Stimulated activated naive CD8-positive, alpha-beta T cell treated with anti-CD3 and anti-CD28 coated beads, Interleukin-15, amount 100 ng/mL, for 72 hours (primary cell): ENCODE measurements at regions not wholly inside any gene's neighbourhood (a gene's known extent, or its start where the extent isn't known, plus 50 kb on each side); places are given as distances from the start of the nearest gene placed in this dataset.

ENCODE experiments used
- ATAC-seq: fragments of 150-1000 bp; cut with Tn5 transposase; 2 replicates; pipeline ENCODE4 v1.10.0; 2021; ENCODE audit warnings: mild to moderate bottlenecking, moderate library complexity
- DNase-seq, 2 donors: peaks; one replicate each; pipeline ENCODE4 v3.0.0; 2021 to 2022
- H3K27ac Mint-ChIP-seq, 2 donors: one replicate each; pipeline ENCODE4 v1.8.0; 2022; ENCODE audit warnings: mild to moderate bottlenecking in 2 of 2, mixed read lengths in 2 of 2, moderate library complexity in 2 of 2
- H3K27me3 Mint-ChIP-seq: one replicate; pipeline ENCODE4 v1.8.0; 2022; ENCODE audit warnings: mixed read lengths
- H3K4me1 Mint-ChIP-seq: one replicate; pipeline ENCODE4 v1.8.0; 2022; ENCODE audit warnings: mild to moderate bottlenecking, mixed read lengths
- H3K4me3 Mint-ChIP-seq, 2 donors: one replicate each; pipeline ENCODE4 v1.8.0; 2022; ENCODE audit warnings: mild to moderate bottlenecking in 2 of 2, mixed read lengths in 2 of 2, moderate library complexity in 1 of 2
- H3K9me3 Mint-ChIP-seq, 2 donors: one replicate each; pipeline ENCODE4 v1.8.0; 2022; ENCODE audit warnings: mixed read lengths in 2 of 2

- H3K4me1 Mint-ChIP-seq = peaks cover 76% of the 10 kb centered on the region
- H3K27ac Mint-ChIP-seq = peak overlapping the region; percentile 39 to 91
- no peak for DNase-seq
- ATAC-seq = no peak
- no peaks in the 10 kb centered on the region for H3K27me3 Mint-ChIP-seq
- no peaks in the 10 kb centered on the region for H3K9me3 Mint-ChIP-seq
- H3K4me3 Mint-ChIP-seq = peak overlapping the region in 1 of 2 donors; percentile 91
These were observed 475.1 kb downstream of the FOXO1 start for GRCh38 chr13:40191186-40191980.

GRCh38 chr13:40192452-40192851, 474.0 kb downstream of the FOXO1 start:
- Mint-ChIP-seq H3K4me3 (no peak overlapping the region), H3K4me1 (peaks cover 65% of the 10 kb centered on the region), H3K27me3 (no peaks in the 10 kb centered on the region), H3K27ac (no peak overlapping the region), H3K9me3 (no peaks in the 10 kb centered on the region)
- DNase-seq (no peak), ATAC-seq (no peak)

- DNase-seq = no peak
- H3K27me3 Mint-ChIP-seq = no peaks in the 10 kb centered on the region
- no peak overlapping the region for H3K4me3 Mint-ChIP-seq
- peaks cover 61% of the 10 kb centered on the region for H3K4me1 Mint-ChIP-seq
- no peaks in the 10 kb centered on the region for H3K9me3 Mint-ChIP-seq
- no peak for ATAC-seq
- H3K27ac Mint-ChIP-seq = no peak overlapping the region
These were observed 473.6 kb downstream of the FOXO1 start for GRCh38 chr13:40192858-40193257.

- ATAC-seq = no peak
- Mint-ChIP-seq H3K27ac (no peak overlapping the region), H3K27me3 (no peaks in the 10 kb centered on the region)
These were observed 472.9 kb downstream of the FOXO1 start for GRCh38 chr13:40193286-40194223.

GRCh38 chr13:40194224-40194806, 472.1 kb downstream of the FOXO1 start:
- Mint-ChIP-seq H3K27me3 (no peaks in the 10 kb centered on the region), H3K9me3 (peaks cover 0 to 6% of the 10 kb centered on the region in 2 donors), H3K4me3 (no peak overlapping the region), H3K4me1 (peaks cover 46% of the 10 kb centered on the region), H3K27ac (no peak overlapping the region)
- ATAC-seq (no peak), DNase-seq (no peak)

More at GRCh38 chr13:40193286-40194223, 472.9 kb downstream of the FOXO1 start:
- Mint-ChIP-seq H3K4me1 (peaks cover 54% of the 10 kb centered on the region), H3K4me3 (no peak overlapping the region), H3K9me3 (no peaks in the 10 kb centered on the region)
- no peak for DNase-seq

- ATAC-seq (no peak), DNase-seq (no peak)
- no peak overlapping the region for H3K4me3 Mint-ChIP-seq
- H3K4me1 Mint-ChIP-seq = peaks cover 27% of the 10 kb centered on the region
- H3K27ac Mint-ChIP-seq = no peak overlapping the region
- no peaks in the 10 kb centered on the region for H3K27me3 Mint-ChIP-seq
- peaks cover 0 to 9% of the 10 kb centered on the region in 2 donors for H3K9me3 Mint-ChIP-seq
These were observed 469.4 kb downstream of the FOXO1 start for GRCh38 chr13:40197049-40197448.

GRCh38 chr13:40197936-40198595, 468.4 kb downstream of the FOXO1 start:
- H3K4me3 Mint-ChIP-seq = no peak overlapping the region
- peaks cover 0 to 9% of the 10 kb centered on the region in 2 donors for H3K9me3 Mint-ChIP-seq
- no peak overlapping the region for H3K27ac Mint-ChIP-seq
- H3K4me1 Mint-ChIP-seq = peaks cover 18% of the 10 kb centered on the region
- H3K27me3 Mint-ChIP-seq = no peaks in the 10 kb centered on the region
- ATAC-seq = no peak
- no peak for DNase-seq

GRCh38 chr13:40200273-40200978, 466.0 kb downstream of the FOXO1 start:
- Mint-ChIP-seq H3K27ac (peak overlapping the region in 1 of 2 donors; percentile 35), H3K4me3 (no peak overlapping the region), H3K4me1 (peaks cover 18% of the 10 kb centered on the region), H3K27me3 (no peaks in the 10 kb centered on the region), H3K9me3 (peaks cover 10 to 22% of the 10 kb centered on the region in 2 donors)
- ATAC-seq (peak; percentile 78), DNase-seq (no peak)

- Mint-ChIP-seq H3K27ac (no peak overlapping the region), H3K27me3 (no peaks in the 10 kb centered on the region), H3K4me1 (peaks cover 48% of the 10 kb centered on the region), H3K9me3 (peaks cover 13 to 26% of the 10 kb centered on the region in 2 donors), H3K4me3 (no peak overlapping the region)
- ATAC-seq (no peak), DNase-seq (no peak)
These were observed 462.2 kb downstream of the FOXO1 start for GRCh38 chr13:40204246-40204645.

GRCh38 chr13:40205771-40206240, 460.6 kb downstream of the FOXO1 start:
- peak overlapping the region; percentile 61 to 68 for H3K4me3 Mint-ChIP-seq
- H3K9me3 Mint-ChIP-seq = peaks cover 13 to 23% of the 10 kb centered on the region in 2 donors
- DNase-seq (no peak), ATAC-seq (no peak)
- no peaks in the 10 kb centered on the region for H3K27me3 Mint-ChIP-seq
- H3K4me1 Mint-ChIP-seq = peaks cover 40% of the 10 kb centered on the region
- peak overlapping the region; percentile 91 to 97 for H3K27ac Mint-ChIP-seq

GRCh38 chr13:40206241-40207000, 460.0 kb downstream of the FOXO1 start:
- Mint-ChIP-seq H3K4me1 (peaks cover 42% of the 10 kb centered on the region), H3K27me3 (no peaks in the 10 kb centered on the region)
- peak; percentile 39 to 57 for DNase-seq

GRCh38 chr13:40207001-40207478, 459.4 kb downstream of the FOXO1 start:
- DNase-seq (no peak), ATAC-seq (peak; percentile 36)
- Mint-ChIP-seq H3K9me3 (peaks cover 13 to 23% of the 10 kb centered on the region in 2 donors), H3K4me1 (peaks cover 48% of the 10 kb centered on the region), H3K4me3 (peak overlapping the region; percentile 57 to 68), H3K27ac (peak overlapping the region; percentile 91 to 97), H3K27me3 (no peaks in the 10 kb centered on the region)

More at GRCh38 chr13:40206241-40207000, 460.0 kb downstream of the FOXO1 start:
- Mint-ChIP-seq H3K9me3 (peaks cover 13 to 23% of the 10 kb centered on the region in 2 donors), H3K4me3 (peak overlapping the region; percentile 61 to 68), H3K27ac (peak overlapping the region; percentile 91 to 97)
- ATAC-seq = peak; percentile 90

GRCh38 chr13:40208517-40208916, 457.9 kb downstream of the FOXO1 start:
- Mint-ChIP-seq H3K27me3 (no peaks in the 10 kb centered on the region), H3K9me3 (peaks cover 21 to 23% of the 10 kb centered on the region in 2 donors), H3K4me1 (peaks cover 50% of the 10 kb centered on the region), H3K27ac (no peak overlapping the region), H3K4me3 (no peak overlapping the region)
- no peak for DNase-seq
- ATAC-seq = peak; percentile 19
